GM21390 (cell line): ENCODE measurements at regions not wholly inside any gene's neighbourhood (a gene's known extent, or its start where the extent isn't known, plus 50 kb on each side); places are given as distances from the start of the nearest gene placed in this dataset.
"Not testable (repeated sequence)": the region's sequence is repeated elsewhere in the genome, so short reads cannot be mapped to it uniquely, and the experiment has no call there.

Source experiments
- ATAC-seq: cut with Tn5 transposase; IDR thresholded peaks from one replicate; pipeline ENCODE4 v1.9.1; 2021; ENCODE audit not compliant: unreplicated experiment

- no peak for ATAC-seq
Observed at GRCh38 chr5:63128018-63128417, 549.4 kb downstream of the LRRC70 start.

- no peak for ATAC-seq
Observed at GRCh38 chr5:63127054-63127453, 548.4 kb downstream of the LRRC70 start.

- peak; percentile 77 for ATAC-seq
Observed at GRCh38 chr5:63125862-63126261, 547.2 kb downstream of the LRRC70 start.

GRCh38 chr5:63125392-63125791 lies 546.8 kb downstream of the LRRC70 start:
- peak; percentile 8 for ATAC-seq

- no peak for ATAC-seq
Observed at GRCh38 chr5:63124266-63124665, 545.6 kb downstream of the LRRC70 start.

GRCh38 chr5:63121471-63121870 lies 542.9 kb downstream of the LRRC70 start:
- no peak for ATAC-seq

GRCh38 chr5:63118221-63118620 lies 539.6 kb downstream of the LRRC70 start:
- ATAC-seq: no peak

- ATAC-seq: no peak
Observed at GRCh38 chr5:63111891-63112290, 533.3 kb downstream of the LRRC70 start.

- no peak for ATAC-seq
Observed at GRCh38 chr5:63101870-63102269, 523.3 kb downstream of the LRRC70 start.

- no peak for ATAC-seq
Observed at GRCh38 chr5:63097286-63097685, 518.7 kb downstream of the LRRC70 start.

- no peak for ATAC-seq
Observed at GRCh38 chr5:63094730-63095129, 516.1 kb downstream of the LRRC70 start.

GRCh38 chr5:63089147-63089546 lies 510.5 kb downstream of the LRRC70 start:
- ATAC-seq: no peak

GRCh38 chr5:63085561-63085960 lies 506.9 kb downstream of the LRRC70 start:
- no peak for ATAC-seq

GRCh38 chr5:63083689-63084088 lies 505.1 kb downstream of the LRRC70 start:
- ATAC-seq: not testable (repeated sequence)

GRCh38 chr5:63081402-63081801 lies 502.8 kb downstream of the LRRC70 start:
- no peak for ATAC-seq

- ATAC-seq: no peak
Observed at GRCh38 chr5:63070001-63070400, 491.4 kb downstream of the LRRC70 start.

- no peak for ATAC-seq
Observed at GRCh38 chr5:63055421-63055820, 476.8 kb downstream of the LRRC70 start.

GRCh38 chr5:63053019-63053638 lies 474.5 kb downstream of the LRRC70 start:
- no peak for ATAC-seq

GRCh38 chr5:63050916-63051315 lies 472.3 kb downstream of the LRRC70 start:
- no peak for ATAC-seq

- no peak for ATAC-seq
Observed at GRCh38 chr5:63049935-63050334, 471.3 kb downstream of the LRRC70 start.

GRCh38 chr5:63043792-63044191 lies 465.2 kb downstream of the LRRC70 start:
- ATAC-seq: no peak

GRCh38 chr5:63032343-63032742 lies 453.7 kb downstream of the LRRC70 start:
- ATAC-seq: no peak

GRCh38 chr5:63029891-63030290 lies 451.3 kb downstream of the LRRC70 start:
- no peak for ATAC-seq
